Right lobe of liver (tissue), 6 donors: ENCODE measurements at regions not wholly inside any gene's neighbourhood (a gene's known extent, or its start where the extent isn't known, plus 50 kb on each side); places are given as distances from the start of the nearest gene placed in this dataset.
"Not testable (repeated sequence)": the region's sequence is repeated elsewhere in the genome, so short reads cannot be mapped to it uniquely, and the experiment has no call there.

ENCODE experiments used
- ATAC-seq, 4 donors: fragments of 200-7000 bp; cut with Tn5 transposase; one replicate each; pipeline ENCODE4 v1.9.1; 2020; ENCODE audit warnings: mild to moderate bottlenecking in 4 of 4, moderate library complexity in 4 of 4
- DNase-seq, 3 donors: peaks; one replicate each; pipeline ENCODE4 v3.0.0-alpha.2; 2020
- H3K27ac ChIP-seq, 3 donors: fragments of 200-600 bp; one replicate each; pipeline ENCODE4 v1.8.0; 2022
- H3K27me3 ChIP-seq, 2 donors: fragments of 200-600 bp; one replicate each; pipeline ENCODE4 v1.8.0; 2022
- H3K36me3 ChIP-seq, 4 donors: fragments of 200-600 bp; sonication (generic) in 1 of 4; one replicate each; pipeline versions ENCODE4 v1.5.1 to v1.8.0; 2017 to 2022; ENCODE audit warnings: control low read depth in 1 of 4
- H3K4me1 ChIP-seq, 4 donors: fragments of 200-600 bp; sonication (generic) in 1 of 4; one replicate each; pipeline versions ENCODE4 v1.5.1 to v1.8.0; 2017 to 2022; ENCODE audit warnings: control low read depth in 1 of 4
- H3K4me3 ChIP-seq, 3 donors: fragments of 200-600 bp; one replicate each; pipeline ENCODE4 v1.8.0; 2022
- H3K9me3 ChIP-seq, 4 donors: fragments of 200-600 bp; sonication (generic) in 1 of 4; one replicate each; pipeline versions ENCODE4 v1.5.1 to v1.8.0; 2017 to 2022; ENCODE audit warnings: control low read depth in 1 of 4
- CTCF ChIP-seq, 4 donors: fragments of 200-600 bp in 3 of 4; fragments of 450-650 bp in 1 of 4; IDR thresholded peaks; one replicate each; pipeline versions ENCODE4 v1.5.1 to v1.8.0; 2016 to 2022; ENCODE audit warnings: antibody characterized with exemption in 4 of 4, mild to moderate bottlenecking in 2 of 4
- POLR2A ChIP-seq: fragments of 450-650 bp; IDR thresholded peaks from one replicate; pipeline ENCODE4 v1.6.1; 2017; ENCODE audit warnings: antibody characterized with exemption, mild to moderate bottlenecking
- WGBS: methylation state at CpG from one replicate; pipeline ENCODE4 v1.1.6; 2018; ENCODE audit warnings: low coverage, low lambda C conversion rate; ENCODE audit not compliant: insufficient coverage; ENCODE audit errors: missing lambda C conversion rate; 5-methylcytosine and 5-hydroxymethylcytosine counted together
- intact Hi-C, 2 donors: fragments of 100-400 bp; cut with DNase I; formaldehyde crosslinking; loops; one replicate each; pipeline versions ENCODE4 v1.11.2 to v1.14.1; 2022
- donor health status: DM: no; HTN: yes; CAD: no.
- donor health status: DM: no; HTN: no; CAD: no.
- donor health status: DM: no; HTN: no; CAD: no.
- donor health status: DM: no; HTN: yes; CAD: no.
- donor health status: DM: no; HTN: yes; CAD: no.

- Histone ChIP-seq H3K4me3 (no peak overlapping the region), H3K9me3 (no peaks in the 10 kb centered on the region), H3K36me3 (no peaks in the 10 kb centered on the region), H3K4me1 (no peaks in the 10 kb centered on the region), H3K27me3 (no peaks in the 10 kb centered on the region), H3K27ac (no peak overlapping the region)
- TF ChIP-seq POLR2A (no peak), CTCF (IDR thresholded peaks at IDR 0.05) (no peak)
- no peak for DNase-seq
- intact Hi-C loops = no loop called here
- no peak for ATAC-seq
- WGBS = 43% methylated on average over 2 of the region's 2 CpGs
Observed at GRCh38 chr18:60189856-60190255, 182.7 kb downstream of the MC4R start.

GRCh38 chr18:60188958-60189357, 183.6 kb downstream of the MC4R start:
- Histone ChIP-seq H3K27me3 (no peaks in the 10 kb centered on the region), H3K4me3 (no peak overlapping the region), H3K4me1 (no peaks in the 10 kb centered on the region), H3K36me3 (no peaks in the 10 kb centered on the region), H3K27ac (no peak overlapping the region), H3K9me3 (no peaks in the 10 kb centered on the region)
- intact Hi-C loops = no loop called here
- no peak for DNase-seq
- 37% methylated on average over 4 of the region's 4 CpGs for WGBS
- TF ChIP-seq CTCF (IDR thresholded peaks at IDR 0.05) (no peak), POLR2A (no peak)
- ATAC-seq = no peak

GRCh38 chr18:60182223-60182622, 190.4 kb downstream of the MC4R start:
- Histone ChIP-seq H3K4me1 (no peaks in the 10 kb centered on the region), H3K36me3 (no peaks in the 10 kb centered on the region), H3K27ac (no peak overlapping the region), H3K27me3 (no peaks in the 10 kb centered on the region), H3K4me3 (no peak overlapping the region), H3K9me3 (no peaks in the 10 kb centered on the region)
- intact Hi-C loops = no loop called here
- ATAC-seq (no peak), DNase-seq (no peak)
- 36% methylated on average over 1 of the region's 1 CpG for WGBS
- TF ChIP-seq CTCF (IDR thresholded peaks at IDR 0.05) = no peak
- no peak for TF ChIP-seq POLR2A

GRCh38 chr18:60180671-60181070, 191.9 kb downstream of the MC4R start:
- ATAC-seq = no peak

GRCh38 chr18:60178224-60178623, 194.4 kb downstream of the MC4R start:
- H3K27me3 ChIP-seq, H3K9me3 ChIP-seq, H3K4me1 ChIP-seq, ATAC-seq, H3K4me3 ChIP-seq, H3K36me3 ChIP-seq, intact Hi-C loops, H3K27ac ChIP-seq, DNase-seq: not testable (repeated sequence)
- 74% methylated on average over 6 of the region's 6 CpGs for WGBS

More at GRCh38 chr18:60180671-60181070, 191.9 kb downstream of the MC4R start:
- Histone ChIP-seq H3K27me3 (no peaks in the 10 kb centered on the region), H3K4me1 (no peaks in the 10 kb centered on the region), H3K4me3 (no peak overlapping the region), H3K36me3 (no peaks in the 10 kb centered on the region), H3K27ac (no peak overlapping the region), H3K9me3 (no peaks in the 10 kb centered on the region)
- DNase-seq = no peak
- TF ChIP-seq CTCF (IDR thresholded peaks at IDR 0.05) (no peak), POLR2A (no peak)
- WGBS = 39% methylated on average over 5 of the region's 5 CpGs
- intact Hi-C loops = no loop called here
